ENCODE measurements at regions not wholly inside any gene's neighbourhood (a gene's known extent, or its start where the extent isn't known, plus 50 kb on each side); places are given as distances from the start of the nearest gene placed in this dataset.
A peak's percentile ranks its signal among the peaks of the same experiment; 100 is the strongest.

- no peak for DNase-seq (ENCODE audit: low spot score)
These were observed 84.6 kb downstream of the MYEOV start for GRCh38 chr11:69378303-69379141.

GRCh38 chr11:69380451-69380901 is 86.5 kb downstream of the MYEOV start:
- no peak for DNase-seq (ENCODE audit: low spot score)

- no peak for DNase-seq (ENCODE audit: low spot score)
These were observed 87.1 kb downstream of the MYEOV start for GRCh38 chr11:69380921-69381581.

GRCh38 chr11:69381681-69382130 is 87.8 kb downstream of the MYEOV start:
- DNase-seq (ENCODE audit: low spot score), result no peak

- DNase-seq (ENCODE audit: low spot score), result no peak
These were observed 88.5 kb downstream of the MYEOV start for GRCh38 chr11:69382131-69383128.

GRCh38 chr11:69383372-69384250 is 89.7 kb downstream of the MYEOV start:
- DNase-seq (ENCODE audit: low spot score), result no peak

- DNase-seq (ENCODE audit: low spot score), result no peak
These were observed 90.5 kb downstream of the MYEOV start for GRCh38 chr11:69384251-69385143.

- no peak for DNase-seq (ENCODE audit: low spot score)
These were observed 91.3 kb downstream of the MYEOV start for GRCh38 chr11:69385144-69385820.

- no peak for DNase-seq (ENCODE audit: low spot score)
These were observed 92.0 kb downstream of the MYEOV start for GRCh38 chr11:69385832-69386427.

- peak; percentile 2 for DNase-seq (ENCODE audit: low spot score)
These were observed 92.8 kb downstream of the MYEOV start for GRCh38 chr11:69386594-69387408.

- DNase-seq (ENCODE audit: low spot score), result peak; percentile 1
These were observed 93.5 kb downstream of the MYEOV start for GRCh38 chr11:69387409-69387885.

GRCh38 chr11:69388210-69388609 is 93.3 kb upstream of the LINC01488 start:
- DNase-seq (ENCODE audit: low spot score), result no peak

- no peak for DNase-seq (ENCODE audit: low spot score)
These were observed 92.8 kb upstream of the LINC01488 start for GRCh38 chr11:69388661-69389060.

- no peak for DNase-seq (ENCODE audit: low spot score)
These were observed 90.9 kb upstream of the LINC01488 start for GRCh38 chr11:69390561-69390960.

- DNase-seq (ENCODE audit: low spot score), result no peak
These were observed 90.0 kb upstream of the LINC01488 start for GRCh38 chr11:69391192-69392103.

GRCh38 chr11:69392104-69392653 is 89.3 kb upstream of the LINC01488 start:
- DNase-seq (ENCODE audit: low spot score), result no peak
